ENCODE measurements at regions not wholly inside any gene's neighbourhood (a gene's known extent, or its start where the extent isn't known, plus 50 kb on each side); places are given as distances from the start of the nearest gene placed in this dataset.

DNA sequence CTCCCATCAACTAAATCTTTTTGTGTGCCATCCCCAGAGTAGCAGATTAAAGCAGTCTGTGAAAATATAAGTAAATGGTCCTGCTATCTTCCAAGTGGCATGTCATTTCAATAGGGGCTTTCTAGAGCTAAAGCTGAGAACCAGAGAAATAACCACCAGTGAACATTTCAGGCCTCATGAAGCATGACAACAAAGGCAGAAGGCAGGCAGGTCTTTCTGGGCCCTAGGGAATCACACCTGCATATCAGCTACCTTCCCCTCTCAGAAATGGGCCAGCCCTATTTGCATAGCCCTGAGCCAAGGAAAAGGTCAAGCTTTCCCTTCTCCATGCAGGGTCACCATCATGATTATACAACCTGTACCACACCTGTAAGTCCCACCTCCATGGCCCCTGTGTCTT is 205.3 kb downstream of the DEPDC1B start:
- TF ChIP-seq, protein P1, sequence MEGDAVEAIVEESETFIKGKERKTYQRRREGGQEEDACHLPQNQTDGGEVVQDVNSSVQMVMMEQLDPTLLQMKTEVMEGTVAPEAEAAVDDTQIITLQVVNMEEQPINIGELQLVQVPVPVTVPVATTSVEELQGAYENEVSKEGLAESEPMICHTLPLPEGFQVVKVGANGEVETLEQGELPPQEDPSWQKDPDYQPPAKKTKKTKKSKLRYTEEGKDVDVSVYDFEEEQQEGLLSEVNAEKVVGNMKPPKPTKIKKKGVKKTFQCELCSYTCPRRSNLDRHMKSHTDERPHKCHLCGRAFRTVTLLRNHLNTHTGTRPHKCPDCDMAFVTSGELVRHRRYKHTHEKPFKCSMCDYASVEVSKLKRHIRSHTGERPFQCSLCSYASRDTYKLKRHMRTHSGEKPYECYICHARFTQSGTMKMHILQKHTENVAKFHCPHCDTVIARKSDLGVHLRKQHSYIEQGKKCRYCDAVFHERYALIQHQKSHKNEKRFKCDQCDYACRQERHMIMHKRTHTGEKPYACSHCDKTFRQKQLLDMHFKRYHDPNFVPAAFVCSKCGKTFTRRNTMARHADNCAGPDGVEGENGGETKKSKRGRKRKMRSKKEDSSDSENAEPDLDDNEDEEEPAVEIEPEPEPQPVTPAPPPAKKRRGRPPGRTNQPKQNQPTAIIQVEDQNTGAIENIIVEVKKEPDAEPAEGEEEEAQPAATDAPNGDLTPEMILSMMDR (IDR thresholded peaks at IDR 0.05) = no peak
- TF ChIP-seq POLR2A (IDR thresholded peaks at IDR 0.05) = no peak
- no peak for TF ChIP-seq POLR2AphosphoS5 (IDR thresholded peaks at IDR 0.05)

Data from transverse colon (tissue), 4 donors.